CD4-positive, alpha-beta memory T cell (primary cell): ENCODE measurements at regions not wholly inside any gene's neighbourhood (a gene's known extent, or its start where the extent isn't known, plus 50 kb on each side); places are given as distances from the start of the nearest gene placed in this dataset.

Experiments
- CTCF ChIA-PET: fragments of 350-600 bp; sonication (Branson Sonifier 250); formaldehyde crosslinking; loops from one replicate; lab custom pipeline; 2021; ENCODE audit warnings: inconsistent platforms; ENCODE audit not compliant: partially characterized antibody; lab: Charles Lee
- POLR2A ChIA-PET: fragments of 350-600 bp; sonication (Branson Sonifier 250); formaldehyde crosslinking; loops from one replicate; lab custom pipeline; 2021; ENCODE audit not compliant: partially characterized antibody; lab: Charles Lee
- DNase-seq, 5 donors: peaks; one replicate each; pipeline versions ENCODE4 v3.0.0 to v3.0.0-alpha.2; 2020 to 2022; ENCODE audit warnings: mixed read lengths in 1 of 5
- H3K27ac ChIP-seq: one replicate; pipeline ENCODE4 v1.7.0; 2013; ENCODE audit warnings: low read depth, low read length
- H3K27me3 ChIP-seq: 2 replicates; pipeline ENCODE4 v1.7.0; 2013; ENCODE audit warnings: mild to moderate bottlenecking, low read length, moderate library complexity; ENCODE audit not compliant: insufficient read depth
- H3K36me3 ChIP-seq: 2 replicates; pipeline ENCODE4 v1.7.0; 2013; ENCODE audit warnings: mild to moderate bottlenecking, low read length, moderate library complexity; ENCODE audit not compliant: insufficient read depth
- H3K4me1 ChIP-seq: 2 replicates; pipeline ENCODE4 v1.7.0; 2013; ENCODE audit warnings: mild to moderate bottlenecking, low read length, moderate library complexity; ENCODE audit not compliant: insufficient read depth
- H3K4me3 ChIP-seq, 2 donors: one replicate each; pipeline ENCODE4 v1.7.0; 2013; ENCODE audit warnings: low read length in 2 of 2, mild to moderate bottlenecking in 1 of 2
- H3K9me3 ChIP-seq, 2 donors: one replicate each; pipeline ENCODE4 v1.7.0; 2013; ENCODE audit warnings: low read length in 2 of 2, control low read depth in 1 of 2; ENCODE audit not compliant: control insufficient read depth in 1 of 2
- H3K27ac Mint-ChIP-seq, 7 donors: one replicate each; pipeline ENCODE4 v1.8.0; 2020 to 2021; ENCODE audit warnings: mixed read lengths in 7 of 7, mild to moderate bottlenecking in 6 of 7, inconsistent platforms in 3 of 7, moderate library complexity in 3 of 7
- H3K27me3 Mint-ChIP-seq, 2 donors: one replicate each; pipeline ENCODE4 v1.8.0; 2020 to 2021; ENCODE audit warnings: mixed read lengths in 2 of 2
- H3K36me3 Mint-ChIP-seq, 2 donors: one replicate each; pipeline ENCODE4 v1.8.0; 2020 to 2021; ENCODE audit warnings: mixed read lengths in 2 of 2, inconsistent platforms in 1 of 2, mild to moderate bottlenecking in 1 of 2
- H3K4me1 Mint-ChIP-seq, 4 donors: one replicate each; pipeline ENCODE4 v1.8.0; 2020 to 2021; ENCODE audit warnings: mixed read lengths in 4 of 4, mild to moderate bottlenecking in 1 of 4
- H3K4me3 Mint-ChIP-seq, 8 donors: one replicate each; pipeline ENCODE4 v1.8.0; 2020 to 2021; ENCODE audit warnings: mixed read lengths in 8 of 8, mild to moderate bottlenecking in 7 of 8, moderate library complexity in 6 of 8, inconsistent platforms in 3 of 8
- H3K9me3 Mint-ChIP-seq, 8 donors: one replicate each; pipeline ENCODE4 v1.8.0; 2020 to 2021; ENCODE audit warnings: mixed read lengths in 8 of 8, mild to moderate bottlenecking in 5 of 8, inconsistent platforms in 3 of 8, moderate library complexity in 1 of 8
- intact Hi-C: fragments of 100-400 bp; cut with micrococcal nuclease; formaldehyde crosslinking; loops from one replicate; pipeline ENCODE4 v1.15.1; 2023

- peaks cover 0 to 4% (median 2%) of the 10 kb centered on the region in 8 donors for H3K9me3 Mint-ChIP-seq
- Histone ChIP-seq H3K27ac (no peak overlapping the region), H3K4me1 (no peaks in the 10 kb centered on the region), H3K36me3 (no peaks in the 10 kb centered on the region), H3K27me3 (no peaks in the 10 kb centered on the region), H3K9me3 (no peaks in the 10 kb centered on the region), H3K4me3 (no peak overlapping the region)
- ChIA-PET POLR2A (no interaction called here), CTCF (no interaction called here)
- no peaks in the 10 kb centered on the region for H3K36me3 Mint-ChIP-seq
- no peak overlapping the region for H3K27ac Mint-ChIP-seq
- intact Hi-C loops, result no loop called here
- no peak overlapping the region for H3K4me3 Mint-ChIP-seq
- H3K27me3 Mint-ChIP-seq, result no peaks in the 10 kb centered on the region
- no peaks in the 10 kb centered on the region for H3K4me1 Mint-ChIP-seq
- no peak for DNase-seq
Observed at GRCh38 chr5:18987101-18987500, 1000.9 kb downstream of the CDH18 start.

DNA sequence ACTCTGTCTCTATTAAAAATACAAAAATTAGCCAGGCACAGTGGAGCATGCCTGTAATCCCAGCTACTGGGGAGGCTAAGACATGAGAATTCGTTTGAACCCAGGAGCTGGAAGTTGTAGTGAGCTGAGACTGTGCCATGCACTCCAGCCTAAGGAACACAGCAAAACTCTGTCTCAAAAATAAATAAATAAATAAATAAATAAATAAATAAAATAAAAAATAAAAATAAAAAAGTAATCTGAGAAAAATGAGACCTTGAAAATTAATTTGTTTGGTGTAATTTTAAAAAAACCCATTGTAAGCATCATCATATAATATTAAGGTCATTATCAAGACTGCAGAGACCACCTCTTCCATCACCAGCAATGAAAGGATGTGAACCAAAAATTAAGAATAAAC, 997.1 kb downstream of the CDH18 start:
- H3K4me3 ChIP-seq, result no peak overlapping the region
- ChIA-PET POLR2A (no interaction called here), CTCF (no interaction called here)
- no peaks in the 10 kb centered on the region for H3K36me3 ChIP-seq
- H3K27ac ChIP-seq, result no peak overlapping the region
- Mint-ChIP-seq H3K36me3 (no peaks in the 10 kb centered on the region), H3K4me3 (no peak overlapping the region), H3K27ac (no peak overlapping the region), H3K4me1 (no peaks in the 10 kb centered on the region), H3K9me3 (peaks cover 0 to 4% (median 0%) of the 10 kb centered on the region in 8 donors), H3K27me3 (no peaks in the 10 kb centered on the region)
- no peaks in the 10 kb centered on the region for H3K4me1 ChIP-seq
- DNase-seq, result no peak
- no peaks in the 10 kb centered on the region for H3K27me3 ChIP-seq
- intact Hi-C loops, result no loop called here
- H3K9me3 ChIP-seq, result no peaks in the 10 kb centered on the region

GRCh38 chr5:18992264-18992663, 995.7 kb downstream of the CDH18 start:
- H3K27me3 Mint-ChIP-seq, result no peaks in the 10 kb centered on the region
- ChIA-PET CTCF (no interaction called here), POLR2A (no interaction called here)
- DNase-seq, result no peak
- H3K27ac Mint-ChIP-seq, result no peak overlapping the region
- H3K4me1 ChIP-seq, result no peaks in the 10 kb centered on the region
- no peaks in the 10 kb centered on the region for H3K27me3 ChIP-seq
- H3K4me1 Mint-ChIP-seq, result no peaks in the 10 kb centered on the region
- no peaks in the 10 kb centered on the region for H3K36me3 ChIP-seq
- H3K4me3 ChIP-seq, result no peak overlapping the region
- no peaks in the 10 kb centered on the region for H3K9me3 ChIP-seq
- no peak overlapping the region for H3K27ac ChIP-seq
- peaks cover 0 to 4% (median 0%) of the 10 kb centered on the region in 8 donors for H3K9me3 Mint-ChIP-seq
- H3K36me3 Mint-ChIP-seq, result no peaks in the 10 kb centered on the region
- H3K4me3 Mint-ChIP-seq, result no peak overlapping the region
- intact Hi-C loops, result no loop called here

DNA sequence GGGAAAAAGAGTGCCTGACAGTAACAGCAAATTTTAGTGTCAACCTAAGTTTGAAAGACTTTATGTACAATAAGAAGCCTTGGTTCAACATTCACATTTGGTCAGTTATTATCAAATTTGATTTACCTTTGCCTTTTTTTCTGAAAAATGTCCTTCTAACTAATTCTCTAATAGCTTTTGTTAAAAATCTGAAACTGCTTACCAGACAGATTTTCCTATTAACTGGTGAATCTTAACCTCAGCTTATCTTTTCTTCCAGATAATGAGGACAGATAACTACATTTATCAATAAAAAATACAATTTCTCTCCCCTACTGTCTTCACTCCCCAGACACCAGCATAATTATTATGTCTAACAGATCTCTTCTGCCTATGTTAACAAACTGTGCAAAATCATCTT, 988.5 kb downstream of the CDH18 start:
- no peaks in the 10 kb centered on the region for H3K27me3 Mint-ChIP-seq
- no peak overlapping the region for H3K4me3 ChIP-seq
- no peaks in the 10 kb centered on the region for H3K36me3 ChIP-seq
- no peaks in the 10 kb centered on the region for H3K36me3 Mint-ChIP-seq
- CTCF ChIA-PET, result no interaction called here
- H3K27ac Mint-ChIP-seq, result no peak overlapping the region
- H3K27ac ChIP-seq, result no peak overlapping the region
- H3K4me1 ChIP-seq, result no peaks in the 10 kb centered on the region
- intact Hi-C loops, result no loop called here
- no peak overlapping the region for H3K4me3 Mint-ChIP-seq
- H3K9me3 Mint-ChIP-seq, result peaks cover 0 to 5% (median 0%) of the 10 kb centered on the region in 8 donors
- no peaks in the 10 kb centered on the region for H3K27me3 ChIP-seq
- no peaks in the 10 kb centered on the region for H3K9me3 ChIP-seq
- no peak for DNase-seq
- no peaks in the 10 kb centered on the region for H3K4me1 Mint-ChIP-seq
- POLR2A ChIA-PET, result no interaction called here

GRCh38 chr5:19001054-19001453, 986.9 kb downstream of the CDH18 start:
- H3K4me1 Mint-ChIP-seq, result no peaks in the 10 kb centered on the region
- intact Hi-C loops, result no loop called here
- no peak overlapping the region for H3K4me3 Mint-ChIP-seq
- H3K4me3 ChIP-seq, result no peak overlapping the region
- H3K27ac Mint-ChIP-seq, result no peak overlapping the region
- no peak overlapping the region for H3K27ac ChIP-seq
- H3K9me3 Mint-ChIP-seq, result peaks cover 0 to 8% (median 5%) of the 10 kb centered on the region in 8 donors
- no peaks in the 10 kb centered on the region for H3K27me3 Mint-ChIP-seq
- no peaks in the 10 kb centered on the region for H3K27me3 ChIP-seq
- ChIA-PET CTCF (no interaction called here), POLR2A (no interaction called here)
- H3K4me1 ChIP-seq, result no peaks in the 10 kb centered on the region
- no peak for DNase-seq
- no peaks in the 10 kb centered on the region for H3K9me3 ChIP-seq
- no peaks in the 10 kb centered on the region for H3K36me3 Mint-ChIP-seq
- H3K36me3 ChIP-seq, result no peaks in the 10 kb centered on the region

DNA sequence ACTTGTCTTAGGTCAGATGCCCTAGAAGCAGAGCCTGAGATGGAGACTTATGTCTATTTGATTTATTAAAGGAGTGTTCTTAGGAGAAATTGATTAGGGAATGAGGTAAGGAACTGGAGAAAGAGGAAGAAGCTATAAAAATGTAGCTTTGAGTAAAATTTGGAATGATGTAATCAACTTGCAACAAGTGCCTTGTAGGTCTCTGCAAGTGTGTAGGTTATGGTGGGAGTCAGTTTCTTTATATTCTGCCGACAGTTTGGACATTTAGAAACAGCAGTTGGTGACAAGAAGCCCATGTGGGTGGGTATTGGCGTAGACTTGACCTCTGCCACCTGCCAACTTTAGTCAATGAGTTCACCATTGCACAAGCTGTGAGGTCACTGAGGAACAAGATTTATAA, 986.5 kb downstream of the CDH18 start:
- Histone ChIP-seq H3K4me1 (no peaks in the 10 kb centered on the region), H3K36me3 (no peaks in the 10 kb centered on the region), H3K27ac (no peak overlapping the region), H3K9me3 (no peaks in the 10 kb centered on the region), H3K4me3 (no peak overlapping the region), H3K27me3 (no peaks in the 10 kb centered on the region)
- Mint-ChIP-seq H3K36me3 (no peaks in the 10 kb centered on the region), H3K27ac (no peak overlapping the region), H3K4me1 (no peaks in the 10 kb centered on the region), H3K9me3 (peaks cover 0 to 8% (median 5%) of the 10 kb centered on the region in 8 donors), H3K27me3 (no peaks in the 10 kb centered on the region), H3K4me3 (no peak overlapping the region)
- CTCF ChIA-PET, result no interaction called here
- intact Hi-C loops, result no loop called here
- DNase-seq, result no peak
- POLR2A ChIA-PET, result no interaction called here

- Histone ChIP-seq H3K4me1 (no peaks in the 10 kb centered on the region), H3K27ac (no peak overlapping the region), H3K9me3 (no peaks in the 10 kb centered on the region), H3K36me3 (no peaks in the 10 kb centered on the region), H3K27me3 (no peaks in the 10 kb centered on the region), H3K4me3 (no peak overlapping the region)
- H3K4me3 Mint-ChIP-seq, result no peak overlapping the region
- no peaks in the 10 kb centered on the region for H3K27me3 Mint-ChIP-seq
- H3K27ac Mint-ChIP-seq, result no peak overlapping the region
- intact Hi-C loops, result no loop called here
- no peak for DNase-seq
- POLR2A ChIA-PET, result no interaction called here
- H3K9me3 Mint-ChIP-seq, result peaks cover 0 to 8% (median 5%) of the 10 kb centered on the region in 8 donors
- no peaks in the 10 kb centered on the region for H3K4me1 Mint-ChIP-seq
- no peaks in the 10 kb centered on the region for H3K36me3 Mint-ChIP-seq
- CTCF ChIA-PET, result no interaction called here
Observed at GRCh38 chr5:19002111-19002510, 985.9 kb downstream of the CDH18 start.

GRCh38 chr5:19018822-19019221, 969.2 kb downstream of the CDH18 start:
- Mint-ChIP-seq H3K4me1 (no peaks in the 10 kb centered on the region), H3K36me3 (no peaks in the 10 kb centered on the region), H3K9me3 (peaks cover 0 to 8% (median 4%) of the 10 kb centered on the region in 8 donors), H3K4me3 (no peak overlapping the region), H3K27me3 (no peaks in the 10 kb centered on the region), H3K27ac (no peak overlapping the region)
- intact Hi-C loops, result no loop called here
- H3K27ac ChIP-seq, result no peak overlapping the region
- no peak for DNase-seq
- CTCF ChIA-PET, result no interaction called here
- H3K36me3 ChIP-seq, result no peaks in the 10 kb centered on the region
- H3K4me3 ChIP-seq, result no peak overlapping the region
- POLR2A ChIA-PET, result no interaction called here
- no peaks in the 10 kb centered on the region for H3K27me3 ChIP-seq
- no peaks in the 10 kb centered on the region for H3K9me3 ChIP-seq
- H3K4me1 ChIP-seq, result no peaks in the 10 kb centered on the region
